Ovary (tissue), 7 donors: ENCODE measurements at regions not wholly inside any gene's neighbourhood (a gene's known extent, or its start where the extent isn't known, plus 50 kb on each side); places are given as distances from the start of the nearest gene placed in this dataset.
"Not testable (repeated sequence)": the region's sequence is repeated elsewhere in the genome, so short reads cannot be mapped to it uniquely, and the experiment has no call there.

ENCODE experiments used
- DNase-seq, 5 donors: peaks; one replicate each; pipeline ENCODE4 v3.0.0-alpha.2; 2019 to 2020
- H3K27ac ChIP-seq, 2 donors: fragments of 200-600 bp; one replicate each; pipeline versions ENCODE4 v1.5.1 to v1.8.0; 2019 to 2022
- H3K27me3 ChIP-seq: fragments of 200-600 bp; one replicate; pipeline ENCODE4 v1.8.0; 2022
- H3K36me3 ChIP-seq: fragments of 200-600 bp; sonication (generic); one replicate; pipeline ENCODE4 v1.5.1; 2019
- H3K4me1 ChIP-seq: one replicate; pipeline ENCODE4 v1.8.1; 2013; ENCODE audit warnings: mild to moderate bottlenecking, moderate library complexity; ENCODE audit not compliant: insufficient read depth
- H3K4me3 ChIP-seq: fragments of 200-600 bp; sonication (generic); one replicate; pipeline ENCODE4 v1.5.1; 2017
- H3K9me3 ChIP-seq, 2 donors: fragments of 200-600 bp in 1 of 2; sonication (generic) in 1 of 2; one replicate each; pipeline versions ENCODE4 v1.5.1 to v1.8.1; 2013 to 2019; ENCODE audit warnings: mild to moderate bottlenecking in 1 of 2, moderate library complexity in 1 of 2
- CTCF ChIP-seq, 3 donors: fragments of 450-650 bp in 2 of 3; fragments of 200-600 bp in 1 of 3; IDR thresholded peaks; one replicate each; pipeline versions ENCODE4 v1.5.1 to v1.8.0; 2016 to 2022; ENCODE audit warnings: antibody characterized with exemption in 3 of 3, mild to moderate bottlenecking in 1 of 3
- EP300 ChIP-seq: sonication (generic); formaldehyde crosslinking; IDR thresholded peaks from one replicate; pipeline ENCODE4 v1.6.1; 2017; ENCODE audit warnings: antibody characterized with exemption
- POLR2A ChIP-seq: fragments of 450-650 bp; IDR thresholded peaks from one replicate; pipeline ENCODE4 v1.6.1; 2017; ENCODE audit warnings: antibody characterized with exemption, mild to moderate bottlenecking, moderate library complexity
- WGBS, 3 donors: extraction: QIAGEN DNeasy Blood & Tissue Kit in 1 of 3; methylation state at CpG; one replicate each; pipeline versions ENCODE4 v1.1.5 to v1.1.7; 2013 to 2017; 5-methylcytosine and 5-hydroxymethylcytosine counted together
- intact Hi-C, 4 donors: fragments of 100-400 bp; cut with DNase I; formaldehyde crosslinking; loops; one replicate each; pipeline versions ENCODE4 v1.11.0 to v1.15.1; 2022 to 2023
- donor health status: DM: no; HTN: no; CAD: no; lungs with moderate emphysema.
- donor health status: DM: no; HTN: no; CAD: no.
- donor health status: Bipolar disorder and iron deficiency.
- donor health status: DM: no; HTN: no; CAD: no.
- donor health status: DM: yes; HTN: yes; CAD: no.

DNA sequence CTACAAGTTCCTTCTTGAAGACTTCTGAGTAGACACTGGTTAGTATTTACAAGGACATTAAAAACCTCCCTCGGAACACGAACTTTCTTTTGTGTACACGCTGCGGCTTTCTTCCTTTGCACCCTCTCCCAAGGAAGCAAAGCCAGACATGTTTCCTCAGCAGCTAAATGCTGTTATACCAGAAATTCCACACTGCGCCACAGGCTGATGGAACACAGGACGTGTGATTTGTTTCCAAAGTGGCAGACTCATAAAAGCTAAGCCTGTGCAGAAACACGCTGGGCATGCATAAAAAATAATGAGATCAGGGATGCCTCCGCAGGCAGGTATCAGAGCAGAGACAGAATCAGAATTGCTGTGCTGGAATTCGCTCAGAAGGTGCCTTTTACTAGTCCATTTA, 73.0 kb upstream of the RGPD5 start:
- TF ChIP-seq CTCF (IDR thresholded peaks at IDR 0.05), result no peak
- TF ChIP-seq POLR2A, result no peak
- TF ChIP-seq EP300, result no peak
- H3K36me3 ChIP-seq, result no peaks in the 10 kb centered on the region
- WGBS, 3 donors, result 88 to 90% (median 88%) methylated on average over 9 of the region's 9 CpGs
- no peak overlapping the region for H3K4me3 ChIP-seq
- no peaks in the 10 kb centered on the region for H3K27me3 ChIP-seq
- no peaks in the 10 kb centered on the region for H3K9me3 ChIP-seq
- no peak overlapping the region for H3K27ac ChIP-seq
- intact Hi-C loops, result no loop called here
- peak in 1 of 5 donors; percentile 1 for DNase-seq
- no peaks in the 10 kb centered on the region for H3K4me1 ChIP-seq

GRCh38 chr2:109721626-109722025, 72.5 kb upstream of the RGPD5 start:
- Histone ChIP-seq H3K27me3 (no peaks in the 10 kb centered on the region), H3K9me3 (no peaks in the 10 kb centered on the region), H3K36me3 (no peaks in the 10 kb centered on the region), H3K4me3 (no peak overlapping the region), H3K4me1 (no peaks in the 10 kb centered on the region), H3K27ac (no peak overlapping the region)
- DNase-seq, result peak in 2 of 5 donors; percentile 4 to 5
- TF ChIP-seq POLR2A (no peak), CTCF (IDR thresholded peaks at IDR 0.05) (no peak), EP300 (no peak)
- intact Hi-C loops, result no loop called here
- WGBS, 3 donors, result 83 to 86% (median 86%) methylated on average over 8 of the region's 8 CpGs

GRCh38 chr2:109722026-109722425, 72.1 kb upstream of the RGPD5 start:
- peak in 2 of 5 donors; percentile 11 for DNase-seq
- H3K4me1 ChIP-seq, result no peaks in the 10 kb centered on the region
- 52 to 57% (median 54%) methylated on average over 5 of the region's 5 CpGs for WGBS, 3 donors
- H3K4me3 ChIP-seq, result no peak overlapping the region
- intact Hi-C loops, result no loop called here
- no peaks in the 10 kb centered on the region for H3K36me3 ChIP-seq
- H3K27ac ChIP-seq, result no peak overlapping the region
- H3K27me3 ChIP-seq, result no peaks in the 10 kb centered on the region
- TF ChIP-seq EP300, result no peak
- TF ChIP-seq POLR2A, result no peak
- TF ChIP-seq CTCF (IDR thresholded peaks at IDR 0.05), result no peak
- no peaks in the 10 kb centered on the region for H3K9me3 ChIP-seq

- intact Hi-C loops, H3K27ac ChIP-seq: not testable (repeated sequence)
- 90 to 96% (median 94%) methylated on average over 3 of the region's 3 CpGs for WGBS, 3 donors
These were observed 71.5 kb upstream of the RGPD5 start for GRCh38 chr2:109722640-109723039.

DNA sequence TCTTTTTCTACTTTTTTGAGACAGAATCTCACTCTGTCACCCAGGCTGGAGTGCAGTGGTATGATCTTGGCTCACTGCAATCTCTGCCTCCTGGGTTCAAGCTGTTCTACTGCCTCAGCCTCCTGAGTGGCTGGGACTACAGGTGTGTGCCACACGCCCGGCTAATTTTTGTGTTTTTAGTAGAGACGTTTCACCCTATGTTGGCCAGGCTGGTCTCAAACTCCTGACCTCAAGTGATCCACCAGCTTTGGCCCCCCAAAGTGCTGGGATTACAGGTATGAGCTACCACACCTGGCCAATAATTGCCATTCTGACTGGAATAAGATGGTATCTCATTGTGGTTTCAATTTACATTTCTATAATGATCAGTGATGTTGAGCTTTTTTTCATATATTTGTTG, 71.0 kb upstream of the RGPD5 start:
- H3K36me3 ChIP-seq, H3K9me3 ChIP-seq, H3K27me3 ChIP-seq, intact Hi-C loops, H3K4me3 ChIP-seq, H3K4me1 ChIP-seq, H3K27ac ChIP-seq: not testable (repeated sequence)
- DNase-seq, result peak in 1 of 5 donors; percentile 2
- WGBS, 3 donors, result 92 to 97% (median 96%) methylated on average over 3 of the region's 3 CpGs

More at GRCh38 chr2:109722640-109723039, 71.5 kb upstream of the RGPD5 start:
- H3K4me3 ChIP-seq, DNase-seq, H3K9me3 ChIP-seq, H3K4me1 ChIP-seq, H3K36me3 ChIP-seq, H3K27me3 ChIP-seq: not testable (repeated sequence)
